ENCODE measurements at regions not wholly inside any gene's neighbourhood (a gene's known extent, or its start where the extent isn't known, plus 50 kb on each side); places are given as distances from the start of the nearest gene placed in this dataset.

DNA sequence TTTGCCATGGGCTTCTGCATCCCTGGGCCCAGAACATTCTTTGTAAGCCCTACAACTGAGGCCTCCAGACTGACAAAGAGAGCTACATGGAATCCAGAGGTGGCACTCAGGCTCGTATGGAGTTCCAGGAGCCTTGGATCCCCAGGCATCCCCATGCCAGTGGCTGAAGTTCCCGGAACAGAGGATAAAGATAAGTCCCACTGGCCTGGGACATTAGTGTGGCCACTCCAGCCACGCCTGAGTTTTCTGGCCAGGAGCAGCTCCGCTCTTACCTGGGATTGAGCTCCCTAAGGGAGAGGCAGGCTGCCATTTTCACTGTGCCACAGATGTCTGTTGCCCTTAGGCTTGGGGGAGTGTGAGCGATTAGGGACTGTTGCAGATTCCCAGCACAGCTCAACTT, 656.3 kb upstream of the FAM174A start:
- TF ChIP-seq POLR2A (IDR thresholded peaks at IDR 0.05; ENCODE audit: borderline replicate concordance, extremely low read depth, insufficient read depth, insufficient read length) (no peak), ZNF274 (IDR thresholded peaks at IDR 0.05; ENCODE audit: low read depth, low read length) (no peak), ELF1 (IDR thresholded peaks at IDR 0.05; ENCODE audit: borderline replicate concordance, low read depth) (no peak), SIN3A (IDR thresholded peaks at IDR 0.05; ENCODE audit: low read depth) (no peak), RAD21 (IDR thresholded peaks at IDR 0.05; ENCODE audit: low read depth) (no peak)
- TF ChIP-seq, protein P1, sequence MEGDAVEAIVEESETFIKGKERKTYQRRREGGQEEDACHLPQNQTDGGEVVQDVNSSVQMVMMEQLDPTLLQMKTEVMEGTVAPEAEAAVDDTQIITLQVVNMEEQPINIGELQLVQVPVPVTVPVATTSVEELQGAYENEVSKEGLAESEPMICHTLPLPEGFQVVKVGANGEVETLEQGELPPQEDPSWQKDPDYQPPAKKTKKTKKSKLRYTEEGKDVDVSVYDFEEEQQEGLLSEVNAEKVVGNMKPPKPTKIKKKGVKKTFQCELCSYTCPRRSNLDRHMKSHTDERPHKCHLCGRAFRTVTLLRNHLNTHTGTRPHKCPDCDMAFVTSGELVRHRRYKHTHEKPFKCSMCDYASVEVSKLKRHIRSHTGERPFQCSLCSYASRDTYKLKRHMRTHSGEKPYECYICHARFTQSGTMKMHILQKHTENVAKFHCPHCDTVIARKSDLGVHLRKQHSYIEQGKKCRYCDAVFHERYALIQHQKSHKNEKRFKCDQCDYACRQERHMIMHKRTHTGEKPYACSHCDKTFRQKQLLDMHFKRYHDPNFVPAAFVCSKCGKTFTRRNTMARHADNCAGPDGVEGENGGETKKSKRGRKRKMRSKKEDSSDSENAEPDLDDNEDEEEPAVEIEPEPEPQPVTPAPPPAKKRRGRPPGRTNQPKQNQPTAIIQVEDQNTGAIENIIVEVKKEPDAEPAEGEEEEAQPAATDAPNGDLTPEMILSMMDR (IDR thresholded peaks at IDR 0.05 in 2 of 3, conservative IDR thresholded peaks at IDR 0.05 in 1 of 3; ENCODE audit: borderline replicate concordance in 1 of 3, insufficient read depth in 1 of 3, low read depth in 2 of 3, low read length in 2 of 3), result no peak
- TF ChIP-seq, protein P2, sequence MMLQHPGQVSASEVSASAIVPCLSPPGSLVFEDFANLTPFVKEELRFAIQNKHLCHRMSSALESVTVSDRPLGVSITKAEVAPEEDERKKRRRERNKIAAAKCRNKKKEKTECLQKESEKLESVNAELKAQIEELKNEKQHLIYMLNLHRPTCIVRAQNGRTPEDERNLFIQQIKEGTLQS (IDR thresholded peaks at IDR 0.05), result no peak
